ENCODE measurements at regions not wholly inside any gene's neighbourhood (a gene's known extent, or its start where the extent isn't known, plus 50 kb on each side); places are given as distances from the start of the nearest gene placed in this dataset.

GRCh38 chr7:25774675-25775074, 377.3 kb upstream of the NFE2L3 start:
- TF ChIP-seq, protein P1, sequence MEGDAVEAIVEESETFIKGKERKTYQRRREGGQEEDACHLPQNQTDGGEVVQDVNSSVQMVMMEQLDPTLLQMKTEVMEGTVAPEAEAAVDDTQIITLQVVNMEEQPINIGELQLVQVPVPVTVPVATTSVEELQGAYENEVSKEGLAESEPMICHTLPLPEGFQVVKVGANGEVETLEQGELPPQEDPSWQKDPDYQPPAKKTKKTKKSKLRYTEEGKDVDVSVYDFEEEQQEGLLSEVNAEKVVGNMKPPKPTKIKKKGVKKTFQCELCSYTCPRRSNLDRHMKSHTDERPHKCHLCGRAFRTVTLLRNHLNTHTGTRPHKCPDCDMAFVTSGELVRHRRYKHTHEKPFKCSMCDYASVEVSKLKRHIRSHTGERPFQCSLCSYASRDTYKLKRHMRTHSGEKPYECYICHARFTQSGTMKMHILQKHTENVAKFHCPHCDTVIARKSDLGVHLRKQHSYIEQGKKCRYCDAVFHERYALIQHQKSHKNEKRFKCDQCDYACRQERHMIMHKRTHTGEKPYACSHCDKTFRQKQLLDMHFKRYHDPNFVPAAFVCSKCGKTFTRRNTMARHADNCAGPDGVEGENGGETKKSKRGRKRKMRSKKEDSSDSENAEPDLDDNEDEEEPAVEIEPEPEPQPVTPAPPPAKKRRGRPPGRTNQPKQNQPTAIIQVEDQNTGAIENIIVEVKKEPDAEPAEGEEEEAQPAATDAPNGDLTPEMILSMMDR (IDR thresholded peaks at IDR 0.05) = no peak
- Mint-ChIP-seq H3K27me3 (peaks cover 6% of the 10 kb centered on the region), H3K4me1 (no peaks in the 10 kb centered on the region), H3K9me3 (no peaks in the 10 kb centered on the region), H3K27ac (no peak overlapping the region), H3K4me3 (no peak overlapping the region), H3K36me3 (ENCODE audit: low read depth) (no peaks in the 10 kb centered on the region)
- CTCF ChIA-PET = no interaction called here
- intact Hi-C loops (cut with micrococcal nuclease) = no loop called here
- POLR2A ChIA-PET = no interaction called here
- ATAC-seq (ENCODE audit: low read depth) = no peak
- DNase-seq = no peak

- TF ChIP-seq, protein P1 (IDR thresholded peaks at IDR 0.05) = no peak
- Mint-ChIP-seq H3K4me3 (no peak overlapping the region), H3K4me1 (no peaks in the 10 kb centered on the region), H3K36me3 (ENCODE audit: low read depth) (no peaks in the 10 kb centered on the region), H3K27me3 (peaks cover 6% of the 10 kb centered on the region), H3K9me3 (no peaks in the 10 kb centered on the region), H3K27ac (no peak overlapping the region)
- DNase-seq (no peak), ATAC-seq (ENCODE audit: low read depth) (no peak)
- ChIA-PET CTCF (no interaction called here), POLR2A (no interaction called here)
- intact Hi-C loops (cut with micrococcal nuclease) = no loop called here
These were observed 376.4 kb upstream of the NFE2L3 start for GRCh38 chr7:25775570-25775969.

DNA sequence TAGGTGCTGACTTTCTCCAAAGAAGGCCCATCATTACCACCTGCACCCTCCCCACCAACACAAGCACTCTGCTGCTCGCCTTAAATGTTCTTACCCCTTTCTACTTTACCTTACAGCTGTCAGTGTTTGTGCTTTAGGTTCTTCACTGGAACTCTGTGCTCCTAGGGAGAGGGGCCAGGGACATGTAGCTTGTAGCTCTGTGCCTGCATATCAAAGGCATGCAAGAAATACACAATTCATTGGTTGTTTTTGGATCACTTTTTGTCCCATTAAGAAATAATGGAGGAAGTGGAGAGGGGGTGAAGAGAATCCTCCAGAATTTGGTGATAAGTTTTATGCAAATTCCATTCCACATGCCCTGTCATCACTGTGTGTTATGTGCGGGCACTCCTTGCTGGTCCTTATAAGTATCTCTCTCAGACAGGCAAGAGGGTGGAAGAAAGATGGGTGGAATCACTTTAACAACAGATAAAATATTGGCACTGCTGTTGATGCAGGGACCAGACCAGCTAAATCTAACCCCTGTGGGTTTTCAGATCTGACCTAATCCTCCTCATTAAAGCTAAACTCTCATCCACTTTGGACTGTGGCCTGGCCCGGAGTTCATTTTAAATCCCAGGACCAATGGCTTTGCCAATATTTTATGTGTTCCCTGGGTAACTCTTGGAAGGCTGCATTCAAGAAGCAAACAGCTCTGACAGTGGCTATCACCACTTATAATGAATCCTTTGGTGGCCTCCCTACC, 375.8 kb upstream of the NFE2L3 start:
- Mint-ChIP-seq H3K4me3 (no peak overlapping the region), H3K36me3 (ENCODE audit: low read depth) (no peaks in the 10 kb centered on the region), H3K27me3 (peaks cover 6% of the 10 kb centered on the region), H3K9me3 (no peaks in the 10 kb centered on the region), H3K4me1 (no peaks in the 10 kb centered on the region), H3K27ac (no peak overlapping the region)
- no peak for ATAC-seq (ENCODE audit: low read depth)
- TF ChIP-seq, protein P1 (IDR thresholded peaks at IDR 0.05) = no peak
- ChIA-PET CTCF (no interaction called here), POLR2A (no interaction called here)
- DNase-seq = no peak
- intact Hi-C loops (cut with micrococcal nuclease) = no loop called here

GRCh38 chr7:25776744-25777123, 375.3 kb upstream of the NFE2L3 start:
- intact Hi-C loops (cut with micrococcal nuclease) = no loop called here
- Mint-ChIP-seq H3K4me3 (no peak overlapping the region), H3K9me3 (no peaks in the 10 kb centered on the region), H3K27me3 (peaks cover 6% of the 10 kb centered on the region), H3K27ac (no peak overlapping the region), H3K4me1 (no peaks in the 10 kb centered on the region), H3K36me3 (ENCODE audit: low read depth) (no peaks in the 10 kb centered on the region)
- DNase-seq (no peak), ATAC-seq (ENCODE audit: low read depth) (no peak)
- ChIA-PET POLR2A (no interaction called here), CTCF (no interaction called here)
- TF ChIP-seq, protein P1 (IDR thresholded peaks at IDR 0.05) = no peak

- Mint-ChIP-seq H3K4me3 (no peak overlapping the region), H3K4me1 (no peaks in the 10 kb centered on the region), H3K9me3 (no peaks in the 10 kb centered on the region), H3K27ac (no peak overlapping the region), H3K36me3 (ENCODE audit: low read depth) (no peaks in the 10 kb centered on the region), H3K27me3 (peaks cover 9% of the 10 kb centered on the region)
- DNase-seq (no peak), ATAC-seq (ENCODE audit: low read depth) (no peak)
- ChIA-PET CTCF (no interaction called here), POLR2A (no interaction called here)
- intact Hi-C loops (cut with micrococcal nuclease) = no loop called here
- TF ChIP-seq, protein P1 (IDR thresholded peaks at IDR 0.05) = no peak
These were observed 373.9 kb upstream of the NFE2L3 start for GRCh38 chr7:25777969-25778708.
